ENCODE measurements at regions not wholly inside any gene's neighbourhood (a gene's known extent, or its start where the extent isn't known, plus 50 kb on each side); places are given as distances from the start of the nearest gene placed in this dataset.

DNA sequence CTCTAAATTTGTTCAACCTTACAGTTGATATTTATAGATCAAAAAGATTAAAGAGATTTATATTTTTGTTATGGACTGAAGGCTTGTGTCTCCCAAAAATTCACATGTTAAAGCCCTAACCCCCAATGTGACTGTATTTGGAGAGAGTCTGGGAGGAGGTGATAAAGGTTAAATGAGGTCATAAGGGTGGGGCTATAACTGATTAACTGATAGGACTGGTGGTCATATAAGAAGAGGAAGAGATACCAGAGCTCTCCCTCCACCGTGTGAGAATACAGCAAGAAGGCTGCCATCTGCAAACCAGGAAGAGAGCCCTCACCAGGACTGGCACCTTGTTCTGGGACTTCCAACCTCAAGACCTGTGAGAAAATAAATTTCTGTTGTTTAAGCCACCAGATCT, 264.3 kb downstream of the ENC1 start:
- DNase-seq: no peak
- Mint-ChIP-seq H3K36me3 (ENCODE audit: unreplicated experiment) (no peaks in the 10 kb centered on the region), H3K4me1 (ENCODE audit: low read depth, unreplicated experiment) (peaks cover 4% of the 10 kb centered on the region), H3K27me3 (ENCODE audit: unreplicated experiment) (no peaks in the 10 kb centered on the region), H3K9me3 (ENCODE audit: unreplicated experiment) (no peaks in the 10 kb centered on the region), H3K4me3 (ENCODE audit: unreplicated experiment) (no peak overlapping the region), H3K27ac (ENCODE audit: unreplicated experiment) (no peak overlapping the region)
- TF ChIP-seq, protein P1, sequence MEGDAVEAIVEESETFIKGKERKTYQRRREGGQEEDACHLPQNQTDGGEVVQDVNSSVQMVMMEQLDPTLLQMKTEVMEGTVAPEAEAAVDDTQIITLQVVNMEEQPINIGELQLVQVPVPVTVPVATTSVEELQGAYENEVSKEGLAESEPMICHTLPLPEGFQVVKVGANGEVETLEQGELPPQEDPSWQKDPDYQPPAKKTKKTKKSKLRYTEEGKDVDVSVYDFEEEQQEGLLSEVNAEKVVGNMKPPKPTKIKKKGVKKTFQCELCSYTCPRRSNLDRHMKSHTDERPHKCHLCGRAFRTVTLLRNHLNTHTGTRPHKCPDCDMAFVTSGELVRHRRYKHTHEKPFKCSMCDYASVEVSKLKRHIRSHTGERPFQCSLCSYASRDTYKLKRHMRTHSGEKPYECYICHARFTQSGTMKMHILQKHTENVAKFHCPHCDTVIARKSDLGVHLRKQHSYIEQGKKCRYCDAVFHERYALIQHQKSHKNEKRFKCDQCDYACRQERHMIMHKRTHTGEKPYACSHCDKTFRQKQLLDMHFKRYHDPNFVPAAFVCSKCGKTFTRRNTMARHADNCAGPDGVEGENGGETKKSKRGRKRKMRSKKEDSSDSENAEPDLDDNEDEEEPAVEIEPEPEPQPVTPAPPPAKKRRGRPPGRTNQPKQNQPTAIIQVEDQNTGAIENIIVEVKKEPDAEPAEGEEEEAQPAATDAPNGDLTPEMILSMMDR (IDR thresholded peaks at IDR 0.05; ENCODE audit: partially characterized antibody, unreplicated experiment): no peak

DNA sequence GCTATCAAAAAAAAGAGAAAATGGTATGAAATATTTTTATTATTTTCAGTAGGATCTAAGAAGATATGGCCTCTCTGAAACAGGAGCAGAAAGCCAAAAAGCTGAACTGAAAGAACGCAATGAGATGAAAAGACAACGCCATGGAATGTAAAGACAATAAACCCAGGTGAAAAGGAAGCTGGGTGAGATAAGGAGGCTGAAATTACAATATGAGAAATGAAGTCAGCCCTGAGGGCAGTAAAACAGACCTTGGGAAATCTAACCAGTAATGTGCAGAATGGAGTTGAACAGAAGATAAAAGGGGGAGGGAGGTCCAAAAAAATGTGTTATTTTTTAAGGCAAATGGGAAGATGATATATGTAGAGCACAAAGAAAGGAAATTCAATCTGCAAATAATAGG, 265.3 kb downstream of the ENC1 start:
- H3K4me1 Mint-ChIP-seq (ENCODE audit: low read depth, unreplicated experiment): peaks cover 4% of the 10 kb centered on the region
- H3K36me3 Mint-ChIP-seq (ENCODE audit: unreplicated experiment): no peaks in the 10 kb centered on the region
- no peak overlapping the region for H3K4me3 Mint-ChIP-seq (ENCODE audit: unreplicated experiment)
- no peak for DNase-seq
- H3K27me3 Mint-ChIP-seq (ENCODE audit: unreplicated experiment): no peaks in the 10 kb centered on the region
- H3K27ac Mint-ChIP-seq (ENCODE audit: unreplicated experiment): no peak overlapping the region
- H3K9me3 Mint-ChIP-seq (ENCODE audit: unreplicated experiment): no peaks in the 10 kb centered on the region
- TF ChIP-seq, protein P1 (IDR thresholded peaks at IDR 0.05; ENCODE audit: partially characterized antibody, unreplicated experiment): no peak

DNA sequence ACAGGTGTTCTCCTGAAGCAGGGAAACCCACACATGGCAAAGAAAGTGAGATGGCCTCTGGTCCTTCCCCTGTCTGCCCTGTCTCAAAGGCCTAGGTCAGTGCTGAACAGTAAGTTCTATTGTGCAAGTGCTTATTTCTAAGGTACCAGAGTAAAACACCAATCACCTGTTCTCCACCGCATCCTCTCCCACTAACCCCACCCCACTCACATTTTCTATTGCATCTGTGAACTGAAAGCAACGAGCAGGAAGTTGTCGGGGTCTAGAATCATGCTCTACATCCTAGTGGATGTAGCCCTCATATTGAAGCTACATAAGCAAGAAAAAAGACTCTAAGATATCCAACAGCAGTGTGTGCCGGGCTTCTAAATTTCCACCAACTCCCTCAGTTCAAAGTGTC, 265.9 kb downstream of the ENC1 start:
- H3K4me1 Mint-ChIP-seq (ENCODE audit: low read depth, unreplicated experiment): peaks cover 6% of the 10 kb centered on the region
- no peaks in the 10 kb centered on the region for H3K9me3 Mint-ChIP-seq (ENCODE audit: unreplicated experiment)
- no peak overlapping the region for H3K27ac Mint-ChIP-seq (ENCODE audit: unreplicated experiment)
- no peak for DNase-seq
- TF ChIP-seq, protein P1 (IDR thresholded peaks at IDR 0.05; ENCODE audit: partially characterized antibody, unreplicated experiment): no peak
- H3K36me3 Mint-ChIP-seq (ENCODE audit: unreplicated experiment): no peaks in the 10 kb centered on the region
- no peaks in the 10 kb centered on the region for H3K27me3 Mint-ChIP-seq (ENCODE audit: unreplicated experiment)
- H3K4me3 Mint-ChIP-seq (ENCODE audit: unreplicated experiment): no peak overlapping the region

DNA sequence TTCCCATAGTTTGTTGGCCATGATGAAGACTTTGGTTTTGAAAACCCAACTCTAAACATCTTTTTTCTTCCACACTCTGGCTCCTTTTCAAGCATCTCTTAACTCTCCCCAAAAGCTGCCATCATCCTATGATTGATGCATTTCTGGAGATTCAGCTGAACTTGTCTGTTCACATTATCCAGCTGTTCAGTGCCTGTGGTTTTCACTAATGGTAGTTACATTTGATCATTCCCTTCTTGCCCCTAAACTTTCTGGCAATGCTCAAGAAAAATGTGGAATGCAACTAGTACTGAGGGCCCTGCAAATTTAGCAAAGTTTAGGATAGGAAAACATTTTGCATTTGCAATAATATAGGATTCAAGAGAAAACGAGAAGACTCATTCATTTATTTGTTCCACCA, 267.5 kb downstream of the ENC1 start:
- Mint-ChIP-seq H3K4me3 (ENCODE audit: unreplicated experiment) (no peak overlapping the region), H3K27ac (ENCODE audit: unreplicated experiment) (no peak overlapping the region)

DNA sequence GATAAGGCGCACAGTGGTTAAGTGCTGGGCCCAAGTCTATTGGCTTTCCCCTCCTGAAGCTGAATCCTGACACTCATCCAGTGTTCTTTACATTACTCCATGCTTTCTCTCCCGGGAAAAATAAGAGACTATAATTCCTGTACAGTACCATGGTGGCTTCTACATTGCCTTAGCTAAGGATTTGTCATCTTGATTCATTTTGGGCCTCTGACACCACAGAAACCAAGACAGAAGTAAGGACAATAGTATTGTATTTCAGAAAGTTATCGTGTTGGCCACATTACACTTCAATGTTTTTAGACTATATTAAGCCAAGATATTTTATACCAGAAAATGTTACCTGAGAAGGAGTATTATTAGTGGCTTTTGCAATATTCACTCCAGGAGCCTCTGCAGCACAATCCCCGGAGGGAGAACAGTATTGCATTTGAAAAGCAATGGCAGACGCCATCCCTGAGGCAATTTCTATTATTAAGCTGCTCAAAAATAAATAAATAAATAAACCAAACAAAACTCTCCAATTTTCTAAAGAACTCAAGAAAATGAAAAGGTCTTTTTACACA, 267.9 kb downstream of the ENC1 start:
- Mint-ChIP-seq H3K9me3 (ENCODE audit: unreplicated experiment) (no peaks in the 10 kb centered on the region), H3K36me3 (ENCODE audit: unreplicated experiment) (no peaks in the 10 kb centered on the region), H3K4me1 (ENCODE audit: low read depth, unreplicated experiment) (peaks cover 6% of the 10 kb centered on the region), H3K4me3 (ENCODE audit: unreplicated experiment) (no peak overlapping the region), H3K27ac (ENCODE audit: unreplicated experiment) (no peak overlapping the region), H3K27me3 (ENCODE audit: unreplicated experiment) (no peaks in the 10 kb centered on the region)
- no peak for DNase-seq
- TF ChIP-seq, protein P1 (IDR thresholded peaks at IDR 0.05; ENCODE audit: partially characterized antibody, unreplicated experiment): no peak

More for the DNA sequence above, 267.5 kb downstream of the ENC1 start:
- H3K9me3 Mint-ChIP-seq (ENCODE audit: unreplicated experiment): no peaks in the 10 kb centered on the region
- TF ChIP-seq, protein P1 (IDR thresholded peaks at IDR 0.05; ENCODE audit: partially characterized antibody, unreplicated experiment): no peak
- H3K4me1 Mint-ChIP-seq (ENCODE audit: low read depth, unreplicated experiment): peaks cover 6% of the 10 kb centered on the region
- no peak for DNase-seq
- no peaks in the 10 kb centered on the region for H3K36me3 Mint-ChIP-seq (ENCODE audit: unreplicated experiment)
- no peaks in the 10 kb centered on the region for H3K27me3 Mint-ChIP-seq (ENCODE audit: unreplicated experiment)
